ENCODE measurements at regions not wholly inside any gene's neighbourhood (a gene's known extent, or its start where the extent isn't known, plus 50 kb on each side); places are given as distances from the start of the nearest gene placed in this dataset.

- no peak overlapping the region for H3K4me3 ChIP-seq
Measured at GRCh38 chr20:22507240-22507961, 77.0 kb downstream of the FOXA2 start.

DNA sequence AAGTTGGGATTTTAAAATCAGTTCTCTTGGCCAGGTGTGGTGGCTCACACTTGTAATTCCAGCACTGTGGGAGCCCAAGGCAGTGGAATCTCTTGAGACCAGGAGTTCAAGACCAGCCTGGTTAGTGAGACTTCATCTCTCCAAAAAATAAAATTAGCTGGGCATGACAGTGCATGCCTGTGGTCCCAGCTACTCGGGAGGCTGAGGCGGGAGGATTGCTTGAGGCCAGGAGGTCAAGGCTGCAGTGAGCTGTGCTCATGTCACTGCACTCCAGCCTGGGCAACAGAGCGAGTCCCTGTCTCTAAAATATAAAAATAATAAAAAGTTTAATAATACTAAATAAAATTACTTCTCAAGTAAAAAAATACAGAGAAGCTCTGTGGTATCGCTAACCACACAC lies 77.5 kb downstream of the FOXA2 start:
- intact Hi-C loops (cut with DNase I): loop anchor here in 1 of 10 donors (10.0 kb wide), 1 partner anchor 1688 kb away; no protein-coding TSS in a partner anchor
- ATAC-seq: no peak
- Histone ChIP-seq H3K27ac (no peak overlapping the region), H3K27me3 (peaks cover 0 to 33% (median 25%) of the 10 kb centered on the region in 7 donors), H3K4me1 (no peaks in the 10 kb centered on the region), H3K4me3 (no peak overlapping the region), H3K9me3 (no peaks in the 10 kb centered on the region), H3K36me3 (no peaks in the 10 kb centered on the region)
- WGBS, 2 donors: 72 to 86% methylated on average over 4 of the region's 4 CpGs
- no peak for DNase-seq
- no peak for TF ChIP-seq CTCF (IDR thresholded peaks at IDR 0.05)

More at GRCh38 chr20:22507240-22507961, 77.0 kb downstream of the FOXA2 start:
- no peaks in the 10 kb centered on the region for H3K4me1 ChIP-seq
- 84 to 86% methylated on average over 5 of the region's 5 CpGs for WGBS, 2 donors
- H3K27ac ChIP-seq: no peak overlapping the region
- intact Hi-C loops (cut with DNase I): loop anchor here in 1 of 10 donors (10.0 kb wide), 1 partner anchor 1687 kb away; no protein-coding TSS in a partner anchor
- DNase-seq (no peak), ATAC-seq (no peak)
- no peak for TF ChIP-seq CTCF (IDR thresholded peaks at IDR 0.05)
- peaks cover 0 to 30% (median 19%) of the 10 kb centered on the region in 7 donors for H3K27me3 ChIP-seq
- H3K36me3 ChIP-seq: no peaks in the 10 kb centered on the region
- H3K9me3 ChIP-seq: no peaks in the 10 kb centered on the region

DNA sequence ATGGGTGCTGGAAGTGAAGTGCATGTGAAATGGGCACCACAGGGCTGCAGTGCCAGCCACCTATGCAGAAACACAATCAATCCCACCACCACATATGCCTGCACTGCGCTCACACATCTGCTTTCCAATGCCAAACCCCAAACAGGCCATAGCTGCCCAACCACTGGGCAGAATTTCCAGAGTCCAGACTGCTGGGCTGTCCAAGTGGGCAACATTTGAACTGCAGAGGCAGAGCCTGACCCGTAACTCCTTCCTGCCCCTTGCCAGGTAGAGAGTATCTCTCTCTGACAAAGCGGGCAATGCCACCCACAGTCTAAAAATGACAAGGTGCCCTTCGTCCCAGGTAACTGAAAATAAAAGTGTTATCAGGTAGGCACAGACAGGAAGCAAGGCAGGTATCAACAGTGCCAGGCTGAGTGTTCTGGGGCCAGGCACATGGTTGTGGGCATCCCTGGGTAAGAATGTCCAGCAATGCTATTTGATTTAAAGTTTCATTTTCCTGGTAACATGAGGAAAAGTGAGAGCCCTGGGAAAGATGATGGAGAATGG lies 79.5 kb downstream of the FOXA2 start:
- H3K4me1 ChIP-seq: no peaks in the 10 kb centered on the region
- H3K36me3 ChIP-seq: no peaks in the 10 kb centered on the region
- H3K9me3 ChIP-seq: no peaks in the 10 kb centered on the region
- 79% methylated on average over 4 of the region's 4 CpGs for WGBS, 2 donors
- H3K27ac ChIP-seq: no peak overlapping the region
- ATAC-seq (no peak), DNase-seq (no peak)
- peaks cover 0 to 39% (median 19%) of the 10 kb centered on the region in 7 donors for H3K27me3 ChIP-seq
- intact Hi-C loops (cut with DNase I): loop anchor here in 1 of 10 donors (10.0 kb wide), 1 partner anchor 1690 kb away; no protein-coding TSS in a partner anchor
- H3K4me3 ChIP-seq: no peak overlapping the region
- TF ChIP-seq CTCF (IDR thresholded peaks at IDR 0.05): no peak

GRCh38 chr20:22503577-22503976 lies 80.8 kb downstream of the FOXA2 start:
- intact Hi-C loops (cut with DNase I): loop anchor here in 1 of 10 donors (10.0 kb wide), 1 partner anchor 1691 kb away; no protein-coding TSS in a partner anchor
- Histone ChIP-seq H3K4me3 (no peak overlapping the region), H3K27me3 (peaks cover 0 to 43% (median 20%) of the 10 kb centered on the region in 7 donors), H3K36me3 (no peaks in the 10 kb centered on the region), H3K9me3 (no peaks in the 10 kb centered on the region), H3K27ac (no peak overlapping the region), H3K4me1 (no peaks in the 10 kb centered on the region)
- WGBS, 2 donors: 60 to 75% methylated on average over 4 of the region's 4 CpGs
- DNase-seq (no peak), ATAC-seq (no peak)
- no peak for TF ChIP-seq CTCF (IDR thresholded peaks at IDR 0.05)
